Dermis microvascular lymphatic vessel endothelial cell (primary cell): ENCODE measurements at regions not wholly inside any gene's neighbourhood (a gene's known extent, or its start where the extent isn't known, plus 50 kb on each side); places are given as distances from the start of the nearest gene placed in this dataset.
"Not testable (repeated sequence)": the region's sequence is repeated elsewhere in the genome, so short reads cannot be mapped to it uniquely, and the experiment has no call there.

Experiments
- DNase-seq, 2 donors: peaks; one replicate each; pipeline versions ENCODE4 v3.0.0 to v3.0.0-alpha.2; 2010; ENCODE audit warnings: low read depth in 2 of 2

DNA sequence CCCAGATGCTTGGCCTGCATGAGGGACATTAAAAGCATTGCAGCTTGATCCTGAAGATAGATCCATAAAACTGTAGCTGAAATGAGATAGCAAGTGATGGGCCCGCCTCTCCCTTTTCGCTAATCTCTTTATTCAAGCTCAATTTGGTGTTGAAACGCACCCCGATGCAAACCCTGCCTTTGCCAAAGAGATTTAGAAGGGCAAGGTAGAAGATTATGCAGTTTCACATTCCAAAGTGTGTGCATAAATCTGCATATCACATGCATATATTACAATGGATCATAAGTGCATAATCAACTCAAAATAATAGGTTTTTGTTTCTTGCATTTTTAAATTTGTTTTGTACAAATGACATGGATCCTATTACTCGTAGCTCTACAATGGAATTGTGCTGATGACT, 80.1 kb upstream of the SHANK2 start:
- DNase-seq: no peak

DNA sequence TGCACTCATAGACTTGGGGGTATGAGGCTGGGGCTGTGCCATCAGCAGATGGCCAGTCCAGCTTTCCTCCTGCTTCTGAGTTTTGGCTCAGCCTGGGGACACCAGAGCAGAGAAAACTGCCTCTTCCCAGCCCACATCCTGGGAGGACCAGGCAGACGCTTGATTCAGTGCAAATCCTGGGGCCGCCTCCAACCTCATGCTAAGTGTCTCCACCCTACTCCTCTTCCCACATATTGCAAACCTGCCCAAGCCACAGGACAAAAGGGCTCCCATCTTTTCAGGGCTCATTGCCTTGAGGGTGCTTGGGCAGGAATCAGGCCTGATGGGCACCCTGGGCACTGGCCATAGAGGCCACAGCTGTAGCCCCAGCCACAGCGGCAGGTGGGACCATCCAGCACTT, 79.7 kb upstream of the SHANK2 start:
- no peak for DNase-seq

DNA sequence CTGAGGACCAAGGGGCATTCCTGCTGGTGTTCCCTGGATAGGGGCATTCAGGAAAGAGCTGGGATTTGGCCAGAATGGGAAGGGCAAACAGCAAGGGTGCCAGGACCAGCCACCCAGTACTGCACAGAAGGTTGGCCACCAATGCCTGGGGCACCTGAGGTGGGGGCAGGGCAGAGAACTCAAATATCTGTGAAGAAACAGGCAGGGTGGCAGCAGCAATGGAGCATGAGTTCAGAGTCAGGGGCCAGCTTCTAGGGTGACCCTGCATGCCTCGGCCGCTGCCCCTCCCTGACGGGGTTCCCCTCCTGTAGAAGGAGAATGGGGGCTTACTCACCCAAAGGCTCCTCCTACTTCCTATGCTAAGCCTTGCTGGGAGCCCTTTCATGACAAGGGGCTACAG, 79.3 kb upstream of the SHANK2 start:
- no peak for DNase-seq

DNA sequence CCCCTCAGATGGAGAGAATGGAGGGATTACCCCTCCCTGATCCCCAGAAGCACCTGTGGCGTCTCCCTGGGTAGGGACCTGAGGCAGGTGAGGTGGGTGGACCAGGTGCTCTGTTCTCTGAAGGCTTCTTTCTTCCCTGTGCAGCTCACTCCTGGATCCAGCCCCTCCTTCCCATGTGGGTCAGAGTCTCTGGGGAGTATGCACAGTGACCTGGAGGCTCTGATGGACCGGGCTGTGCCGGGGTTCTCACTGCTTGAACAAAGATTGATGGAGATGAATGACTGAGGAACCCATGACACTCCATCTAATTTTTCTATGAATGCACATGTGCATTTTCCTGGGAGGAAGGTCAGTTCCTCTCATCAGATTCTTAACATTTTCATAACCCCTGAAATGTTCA, 78.6 kb upstream of the SHANK2 start:
- DNase-seq: no peak

DNA sequence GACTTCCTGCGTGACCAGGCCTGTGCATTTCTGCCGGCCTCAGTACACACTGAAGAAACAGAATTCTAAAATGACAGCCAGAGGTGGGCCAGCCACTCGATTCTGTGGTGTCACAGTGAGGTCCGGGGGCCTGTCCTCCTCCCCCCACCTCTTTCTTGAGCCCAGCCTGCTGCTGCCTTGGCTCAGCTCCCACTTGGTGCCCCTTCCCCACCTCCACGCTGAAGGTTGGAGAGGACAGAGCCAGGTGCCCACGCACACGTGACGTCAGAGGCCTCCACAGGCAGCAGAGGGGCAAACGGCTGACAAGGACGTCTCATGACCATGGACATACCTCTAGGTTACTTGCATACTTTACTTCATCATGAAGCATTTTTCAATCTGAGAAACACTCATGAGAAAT, 78.0 kb upstream of the SHANK2 start:
- no peak for DNase-seq

DNA sequence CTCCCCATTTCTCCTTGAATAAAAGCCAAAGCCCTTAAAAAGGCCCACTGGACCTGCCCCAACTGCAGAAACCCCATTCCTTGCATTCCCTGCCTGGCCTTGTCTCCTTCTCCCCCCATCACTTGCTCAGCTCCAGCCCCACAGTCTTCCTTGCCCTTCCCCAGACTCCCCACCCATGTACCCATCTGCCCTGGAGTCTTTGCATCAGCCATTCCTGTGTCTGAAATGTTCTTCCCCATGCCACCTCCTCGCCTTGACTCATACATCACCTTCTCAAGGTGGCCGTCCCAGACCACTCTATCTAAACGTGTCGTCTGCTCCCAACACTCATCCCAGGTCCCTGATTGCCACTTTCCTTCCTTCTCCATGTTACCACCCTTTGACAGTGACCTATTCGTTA, 77.4 kb upstream of the SHANK2 start:
- DNase-seq: no peak

DNA sequence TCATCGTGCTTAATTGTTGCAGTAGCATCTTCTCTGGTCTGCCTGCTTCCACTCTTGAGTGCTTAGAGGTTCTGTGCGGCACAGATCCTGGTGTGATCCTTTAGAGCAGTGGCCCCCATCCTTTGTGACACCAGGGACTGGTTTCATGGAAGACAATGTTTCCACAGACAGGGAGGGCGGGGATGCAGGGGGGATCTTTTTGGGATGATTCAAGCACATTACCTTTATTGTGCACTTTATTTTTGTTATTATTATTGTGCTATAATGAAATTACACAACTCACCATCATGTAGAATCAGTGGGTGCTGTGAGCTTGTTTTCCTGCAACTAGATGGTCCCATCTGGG, 76.8 kb upstream of the SHANK2 start:
- no peak for DNase-seq

DNA sequence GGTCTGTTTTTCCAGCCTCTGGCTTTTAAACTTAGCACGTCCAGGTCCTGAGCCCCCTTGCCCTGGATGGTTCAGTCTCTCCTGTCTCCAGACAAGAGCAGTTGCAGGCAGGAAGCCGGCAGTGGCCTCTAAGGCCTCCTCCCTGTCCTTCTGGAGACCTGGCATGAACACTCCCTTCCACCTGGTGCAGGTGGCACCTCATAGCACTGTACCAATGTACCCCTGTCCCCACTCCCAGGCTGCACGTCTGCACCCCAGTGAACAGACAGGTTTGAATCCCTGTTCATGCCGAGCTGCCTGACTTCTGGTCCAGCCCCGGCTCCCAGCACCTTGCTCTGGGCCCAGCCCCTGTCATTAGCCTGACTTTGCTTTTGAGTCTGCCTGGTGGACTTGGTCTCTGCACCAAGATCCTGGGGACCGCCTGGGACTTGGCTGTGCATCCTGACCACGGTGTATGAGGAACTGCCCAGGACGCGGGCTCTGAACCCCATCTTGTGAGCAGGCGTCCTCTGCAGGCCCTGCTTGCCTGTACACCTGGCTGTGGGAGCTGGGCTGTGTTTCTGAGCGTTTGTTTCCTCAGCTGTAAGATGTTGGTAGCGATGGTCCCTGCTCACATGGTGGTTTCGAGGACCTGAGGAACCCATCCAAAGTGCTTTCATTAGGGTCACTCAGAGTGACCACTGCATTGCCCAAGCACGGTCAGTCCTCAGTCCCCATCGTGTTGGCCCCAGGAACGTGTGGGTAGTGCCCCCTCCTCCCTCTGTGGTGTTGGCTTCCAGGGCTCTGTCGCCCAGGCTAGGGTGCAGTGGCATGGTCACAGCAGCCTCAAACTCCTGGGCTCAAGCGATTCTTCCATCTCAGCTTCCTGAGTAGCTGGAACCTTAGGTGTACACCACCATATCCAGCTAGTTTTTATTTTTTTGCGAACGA, 75.0 kb upstream of the SHANK2 start:
- no peak for DNase-seq

DNA sequence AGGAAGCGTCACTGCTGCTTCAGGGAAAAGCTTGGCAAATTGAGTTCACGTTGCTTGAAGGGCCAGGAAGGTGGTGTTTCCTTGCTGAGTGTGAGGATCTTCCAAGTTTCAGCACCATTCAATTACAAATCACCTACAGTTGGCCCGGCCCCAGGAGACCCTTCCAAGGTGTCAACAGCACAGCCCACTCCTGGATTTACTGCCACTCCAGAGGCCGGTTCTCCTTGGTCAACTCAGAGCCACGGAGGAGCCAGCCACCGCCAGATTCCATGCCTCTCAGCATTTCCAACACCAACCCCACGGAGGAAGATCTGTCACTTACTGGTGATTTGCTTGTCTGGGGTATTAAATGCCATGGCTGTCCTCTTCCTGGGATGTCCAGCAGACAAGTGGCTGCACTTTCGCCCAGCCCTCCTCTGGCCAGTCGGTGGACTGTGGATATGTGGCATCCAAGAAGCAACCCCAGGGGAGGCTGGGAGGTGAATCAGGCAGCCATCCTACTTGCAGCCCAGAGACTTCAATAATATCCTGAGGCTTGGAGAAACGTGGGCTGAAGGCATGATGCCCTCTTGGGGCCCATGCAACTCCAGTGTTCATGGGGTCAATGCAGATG, 74.1 kb upstream of the SHANK2 start:
- no peak for DNase-seq

DNA sequence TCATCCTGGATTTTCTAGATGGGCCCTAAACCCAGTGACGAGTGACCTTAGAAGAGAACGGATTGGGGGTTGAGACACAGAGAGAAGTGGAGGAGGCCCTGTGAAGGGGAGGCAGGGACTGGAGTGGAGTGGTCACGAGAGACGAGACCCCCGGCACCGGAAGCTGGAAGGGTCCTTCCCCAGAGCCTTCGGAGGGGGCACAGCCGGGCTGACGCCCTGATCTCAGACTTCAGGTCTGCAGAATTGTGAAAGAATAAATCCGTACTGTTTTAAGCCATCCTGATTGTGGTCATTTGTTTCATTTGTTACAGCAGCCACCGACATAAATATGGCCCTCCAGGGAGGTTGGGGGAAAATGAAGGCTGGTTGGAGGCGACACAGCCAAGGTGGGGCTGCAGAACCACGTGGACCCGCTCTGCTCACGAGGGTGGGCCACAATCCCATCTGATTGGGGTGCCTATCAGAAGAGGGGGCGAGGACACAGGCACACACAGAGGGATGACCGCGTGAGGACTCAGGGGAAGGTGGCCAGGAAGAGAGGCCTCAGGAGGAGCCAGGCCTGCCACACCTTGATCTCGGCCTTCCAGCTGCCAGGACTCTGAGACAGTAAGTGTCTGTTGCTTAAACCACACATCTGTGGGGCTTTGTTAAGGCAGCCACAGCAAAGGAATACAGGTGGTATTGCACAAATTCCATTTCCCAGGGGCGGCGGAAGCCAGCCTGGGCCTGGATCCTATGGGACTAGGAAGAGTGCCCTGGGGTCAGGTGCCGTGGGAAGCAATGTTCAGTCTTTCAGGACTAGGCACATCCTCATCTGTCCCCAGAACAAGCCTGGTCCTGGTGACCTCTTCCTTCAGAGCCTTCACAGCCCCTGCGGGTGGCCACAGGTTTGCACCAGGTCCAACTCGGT, 73.3 kb upstream of the SHANK2 start:
- DNase-seq: no peak

DNA sequence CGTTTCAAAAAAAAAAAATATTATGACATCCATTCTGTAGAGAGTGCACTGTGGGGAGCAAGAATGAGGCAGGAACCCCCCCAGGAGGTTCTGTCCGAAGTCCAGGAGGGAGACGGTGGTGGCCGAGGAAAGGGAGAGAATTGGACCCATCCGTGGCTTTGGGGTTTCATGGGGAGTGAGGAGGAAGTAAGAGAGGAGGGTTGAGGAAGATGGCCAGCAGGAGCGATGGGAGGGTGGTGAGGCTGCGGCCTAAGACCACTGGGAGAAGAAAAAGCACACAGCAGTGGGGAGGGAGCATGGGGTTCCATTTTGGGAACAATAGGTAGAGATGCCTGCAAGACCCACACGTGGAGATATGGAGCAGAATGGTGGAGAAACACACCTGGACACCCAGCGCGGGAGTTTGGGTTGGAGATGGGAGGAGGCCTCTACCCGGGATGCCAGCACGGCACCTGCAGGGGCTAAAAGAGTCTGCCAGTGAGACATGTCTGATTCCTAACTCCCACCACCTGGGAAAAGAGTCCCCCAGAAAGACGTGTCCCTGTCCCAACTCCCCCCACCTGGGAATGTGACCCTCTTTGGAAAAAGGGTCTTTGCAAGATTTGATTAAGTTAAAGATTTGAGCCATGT, 72.5 kb upstream of the SHANK2 start:
- no peak for DNase-seq

DNA sequence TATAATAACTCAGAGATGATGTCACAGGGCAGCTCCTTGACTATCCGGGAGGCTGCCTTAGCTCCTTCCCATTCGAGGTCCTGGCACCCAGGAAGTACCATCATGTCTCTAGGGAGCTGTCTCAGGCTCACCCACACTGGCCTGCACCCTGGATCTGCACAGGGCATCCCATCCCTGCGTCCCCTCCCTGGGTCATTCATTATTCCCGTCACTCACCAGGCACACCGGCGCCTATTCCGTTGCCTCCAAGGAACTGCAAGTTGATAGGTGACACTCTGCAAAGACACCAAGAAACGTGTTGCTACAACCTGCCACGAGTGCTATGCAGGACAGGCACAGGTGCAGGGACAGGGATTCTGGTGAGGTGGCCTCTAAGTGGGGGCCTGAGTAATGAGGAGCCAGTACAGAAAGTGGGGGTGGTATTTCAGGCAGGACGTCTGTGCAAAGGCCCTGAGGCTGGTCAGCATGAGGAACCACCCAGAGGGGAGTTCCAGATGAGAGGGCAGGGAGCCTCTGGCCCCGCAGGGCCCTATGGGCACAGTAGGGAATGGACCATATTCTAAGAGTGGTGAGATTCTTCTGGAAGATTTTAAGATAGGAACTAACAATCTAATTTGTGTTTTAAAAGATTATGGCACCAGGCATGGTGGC, 71.6 kb upstream of the SHANK2 start:
- no peak for DNase-seq

DNA sequence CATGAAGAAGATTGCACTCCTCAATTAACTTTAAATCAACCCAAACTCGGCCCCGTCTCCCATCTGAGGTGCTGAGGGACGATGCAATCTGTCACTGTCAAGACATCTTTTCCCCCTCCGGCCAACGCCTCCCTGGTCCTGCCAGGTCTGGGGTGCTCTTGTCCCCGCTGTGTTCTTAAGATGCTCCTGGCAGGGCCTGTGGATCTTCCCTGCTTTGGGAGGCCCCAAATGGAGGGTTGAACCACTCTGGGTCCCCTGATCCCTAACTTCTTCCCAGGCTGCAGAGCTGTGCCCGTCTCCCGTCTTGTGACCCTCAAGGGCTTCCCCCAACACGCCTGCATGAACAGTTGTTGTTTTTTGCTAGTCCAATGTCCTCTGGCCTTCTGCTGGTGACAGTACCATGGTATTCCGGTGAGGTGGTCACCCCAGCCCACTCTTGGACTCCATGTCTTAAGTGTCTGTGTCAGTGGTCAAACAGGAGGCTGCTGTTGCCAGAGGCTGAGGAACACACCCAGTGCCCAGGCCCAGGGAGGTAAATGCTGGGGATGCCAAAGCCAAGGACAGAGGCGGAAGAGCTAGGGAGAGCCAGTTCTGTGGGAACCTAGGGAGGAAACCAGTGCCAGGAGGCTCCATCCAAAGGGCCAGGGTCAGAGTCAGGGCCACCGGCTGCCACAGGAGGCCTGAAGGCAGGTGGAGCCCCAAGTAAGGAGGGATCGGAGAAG, 70.6 kb upstream of the SHANK2 start:
- no peak for DNase-seq

DNA sequence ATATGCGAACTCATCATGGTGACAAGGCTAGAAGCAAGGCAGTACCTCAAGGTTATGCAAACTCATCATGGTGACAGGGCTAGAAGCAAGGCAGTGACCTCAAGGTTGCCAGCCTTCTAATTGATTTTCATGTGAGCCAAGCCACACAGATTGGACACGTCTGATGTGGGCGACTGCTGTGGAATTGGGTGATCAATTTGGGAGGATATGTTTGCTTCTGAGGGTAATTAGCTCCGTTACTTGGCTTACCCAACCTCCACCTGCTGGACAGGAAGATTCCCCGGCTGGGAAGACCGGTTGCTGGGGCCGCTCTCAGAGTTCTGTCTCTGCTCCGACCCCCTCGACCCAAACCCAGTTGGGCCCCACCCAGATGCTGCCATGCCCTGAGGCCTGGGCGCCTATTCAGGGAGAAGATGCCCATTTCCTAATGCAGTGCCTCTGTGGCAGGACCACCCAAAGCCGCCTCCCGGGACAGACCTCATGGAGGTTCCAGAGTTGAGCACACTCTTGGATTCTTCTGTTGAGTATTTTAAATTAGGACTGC, 69.9 kb upstream of the SHANK2 start:
- DNase-seq: no peak

DNA sequence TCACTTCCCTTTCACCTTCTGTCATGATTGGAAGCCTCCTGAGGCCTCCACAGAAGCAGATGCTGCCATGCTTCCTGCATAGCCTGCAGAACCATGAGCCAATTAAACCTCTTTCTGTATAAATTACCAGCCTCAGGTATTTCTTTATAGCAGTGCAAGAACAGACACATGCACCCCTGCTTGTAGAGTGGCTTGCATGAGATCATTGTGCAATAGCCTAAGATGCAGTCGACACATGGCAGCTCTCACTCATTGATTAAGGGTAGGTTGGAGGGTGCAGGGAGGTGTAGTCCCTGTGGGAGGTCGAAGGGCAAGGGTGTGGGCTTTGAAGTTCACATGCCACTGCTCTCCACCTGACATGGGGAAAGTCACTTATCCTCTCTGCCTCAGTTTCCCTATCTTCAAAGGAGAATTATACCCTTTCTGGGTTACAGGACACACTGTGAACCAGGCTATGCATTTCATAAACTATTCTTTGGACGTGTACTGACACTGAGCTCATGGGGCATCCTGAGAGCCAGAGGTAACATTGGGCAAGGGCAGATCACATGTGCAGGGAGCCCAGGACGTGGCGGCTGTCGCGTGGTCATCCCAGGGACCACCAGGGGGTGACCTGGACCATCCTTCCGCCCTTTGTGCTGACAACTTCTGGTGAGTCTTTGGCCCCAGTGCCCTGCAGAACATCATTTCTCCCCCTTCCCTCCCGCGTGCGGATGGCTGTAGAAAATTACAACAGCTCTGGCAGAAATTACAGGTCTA, 69.2 kb upstream of the SHANK2 start:
- DNase-seq: no peak

DNA sequence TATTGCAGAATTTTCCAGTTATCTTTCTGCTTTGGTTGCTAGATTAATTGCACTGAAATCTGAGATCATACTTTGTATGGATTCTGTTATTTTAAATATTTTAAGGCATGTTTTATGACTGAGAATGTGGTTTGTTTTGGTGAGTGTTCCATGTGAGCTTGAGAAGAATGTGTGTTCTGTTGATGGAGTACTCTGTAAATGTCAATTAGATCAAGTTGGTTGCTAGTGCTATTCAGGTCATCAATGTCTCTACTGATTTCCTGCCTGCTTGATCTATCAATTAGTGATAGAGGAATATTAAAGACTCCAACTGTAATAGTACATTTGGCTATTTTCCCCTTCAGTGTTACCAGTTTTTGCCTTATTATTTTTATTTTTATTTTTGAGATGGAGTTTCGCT, 64.3 kb upstream of the SHANK2 start:
- no peak for DNase-seq

DNA sequence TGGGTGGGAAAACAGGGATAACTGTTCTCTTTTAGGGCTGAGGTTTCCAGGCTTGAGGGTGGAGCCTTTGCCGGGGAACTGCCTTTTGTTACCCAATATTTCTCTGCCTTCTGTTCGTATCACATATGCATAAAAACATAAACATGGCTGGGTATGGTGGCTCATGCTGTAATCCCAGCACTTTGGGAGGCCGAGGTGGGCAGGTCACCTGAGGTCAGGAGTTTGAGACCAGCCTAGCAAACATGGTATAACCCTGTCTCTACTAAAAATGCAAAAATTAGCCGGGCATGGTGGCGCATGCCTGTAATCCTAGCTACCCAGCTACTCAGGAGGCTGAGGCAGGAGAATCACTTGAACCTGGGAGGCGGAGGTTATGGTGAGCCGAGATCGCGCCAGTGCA, 60.2 kb upstream of the SHANK2 start:
- not testable (repeated sequence) for DNase-seq

DNA sequence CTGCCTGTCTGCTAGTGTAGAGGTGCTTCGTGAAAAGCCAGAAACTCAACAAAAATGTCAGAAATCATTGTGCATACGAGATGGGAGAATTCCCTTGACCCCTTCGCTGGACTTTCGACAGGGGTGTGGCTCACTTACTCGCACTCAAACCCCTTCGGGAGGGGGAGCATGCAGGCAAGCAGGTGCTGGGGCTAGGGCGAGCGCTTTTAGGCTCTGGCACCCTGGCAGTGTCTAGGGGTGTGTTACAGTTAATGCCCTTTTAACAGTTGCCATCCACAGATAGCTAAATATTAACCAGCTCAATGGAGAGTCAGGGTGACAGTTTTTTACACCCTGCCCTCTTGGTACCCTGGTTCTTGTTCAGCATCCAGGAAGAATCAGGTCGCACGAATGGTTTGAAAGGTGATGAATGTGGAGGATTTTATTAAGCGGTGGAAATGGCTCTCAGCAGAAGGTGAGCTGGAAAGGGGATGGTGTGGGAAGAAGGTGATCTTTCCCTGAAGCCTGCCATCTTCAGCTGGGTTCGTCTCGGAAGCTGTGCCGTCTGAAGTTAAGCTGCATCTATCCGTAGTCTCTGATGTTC, 59.6 kb upstream of the SHANK2 start:
- no peak for DNase-seq
